22Rv1 (cell line): ENCODE measurements at regions not wholly inside any gene's neighbourhood (a gene's known extent, or its start where the extent isn't known, plus 50 kb on each side); places are given as distances from the start of the nearest gene placed in this dataset.

ENCODE experiments used
- H3K27ac ChIP-seq: fragments of 450-650 bp; 2 replicates; pipeline ENCODE4 v1.5.1; 2017
- CTCF ChIP-seq: fragments of 450-650 bp; IDR thresholded peaks from 2 replicates; pipeline ENCODE4 v1.5.1; 2017; ENCODE audit warnings: mild to moderate bottlenecking
- ZFX ChIP-seq: fragments of 450-650 bp; IDR thresholded peaks from 2 replicates; pipeline ENCODE4 v1.6.1; 2017; ENCODE audit warnings: antibody characterized with exemption, borderline replicate concordance

- H3K27ac ChIP-seq = no peak overlapping the region
- TF ChIP-seq ZFX (no peak), CTCF (no peak)
These were observed 658.8 kb upstream of the ID2 start for GRCh38 chr2:8022908-8023640.

DNA sequence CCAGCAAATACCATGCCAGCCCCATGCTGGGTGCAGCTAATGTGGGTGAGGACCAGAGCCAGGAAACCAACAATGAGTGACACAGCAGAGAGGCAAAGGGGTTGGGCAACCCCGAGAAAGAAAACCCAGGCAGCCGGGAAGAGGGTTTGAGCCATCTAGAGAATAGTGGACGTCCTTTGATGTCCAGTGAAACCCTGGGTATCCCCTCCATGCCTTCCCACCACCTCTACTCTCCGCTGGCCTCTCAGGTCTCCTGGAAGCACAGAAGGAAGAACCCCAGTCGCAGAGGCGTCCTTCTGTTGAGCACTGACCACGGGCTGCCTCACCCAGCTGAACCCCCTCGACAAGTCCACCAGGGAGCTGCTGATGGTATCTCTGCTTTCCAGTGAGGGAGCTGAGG lies 657.4 kb upstream of the ID2 start:
- TF ChIP-seq ZFX = no peak
- no peak for TF ChIP-seq CTCF
- no peak overlapping the region for H3K27ac ChIP-seq

GRCh38 chr2:8026381-8026780 lies 655.5 kb upstream of the ID2 start:
- H3K27ac ChIP-seq = no peak overlapping the region
- TF ChIP-seq CTCF = no peak
- no peak for TF ChIP-seq ZFX

DNA sequence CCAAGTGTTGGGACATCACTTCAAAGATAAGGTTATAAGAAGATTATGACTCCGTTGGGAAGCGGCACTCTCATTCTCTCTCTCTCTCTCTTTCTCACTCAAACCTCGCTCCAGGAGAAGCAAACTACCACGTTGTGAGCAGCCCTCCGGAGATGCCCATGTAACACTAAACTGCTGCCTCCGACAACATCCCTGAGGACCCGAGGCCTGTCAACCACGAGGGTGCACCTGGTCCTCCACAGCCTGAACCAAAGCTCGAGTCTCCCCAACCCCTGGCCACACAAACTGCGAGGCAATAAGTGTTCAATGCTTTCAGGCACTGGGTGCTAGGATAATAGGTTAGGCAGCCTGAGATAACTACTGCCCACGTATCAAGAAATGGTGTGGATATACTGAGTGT lies 654.5 kb upstream of the ID2 start:
- TF ChIP-seq CTCF (no peak), ZFX (no peak)
- H3K27ac ChIP-seq = no peak overlapping the region

DNA sequence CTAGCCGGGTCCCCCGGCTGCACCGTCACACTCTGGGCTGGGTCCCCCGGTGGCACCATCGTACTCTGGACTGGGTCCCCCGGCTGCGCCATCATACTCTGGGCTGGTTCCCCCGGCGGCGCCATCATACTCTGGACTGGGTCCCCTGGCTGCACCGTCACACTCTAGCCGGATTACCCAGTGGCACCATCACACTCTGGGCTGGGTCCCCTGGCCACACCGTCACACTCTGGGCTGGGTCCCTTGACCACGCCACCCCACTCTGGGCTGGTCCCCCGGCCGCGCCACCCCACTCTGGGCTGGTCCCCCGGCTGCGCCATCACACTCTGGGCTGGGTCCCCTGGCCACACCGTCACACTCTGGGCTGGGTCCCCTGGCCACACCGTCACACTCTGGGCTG lies 653.8 kb upstream of the ID2 start:
- TF ChIP-seq ZFX (no peak), CTCF (no peak)
- H3K27ac ChIP-seq = no peak overlapping the region

DNA sequence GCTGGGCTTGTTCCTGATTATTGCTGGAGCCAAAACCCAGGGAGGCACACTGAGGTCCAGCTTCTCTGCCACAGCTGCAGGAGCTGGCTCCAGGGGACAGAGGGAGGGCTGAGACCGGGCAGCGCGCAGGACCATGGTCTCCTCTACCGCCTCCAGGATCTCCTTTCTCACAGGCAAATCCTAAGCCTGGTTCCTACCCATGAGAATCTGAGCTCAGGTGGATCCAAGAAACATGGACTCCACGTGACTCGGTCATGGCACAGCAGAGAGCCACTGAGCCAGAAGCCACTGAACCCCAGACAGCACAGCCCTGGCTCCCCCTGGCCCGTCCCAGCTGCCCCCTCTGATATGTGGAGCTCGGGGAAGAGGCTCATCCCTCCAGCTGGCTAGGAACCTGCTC lies 653.4 kb upstream of the ID2 start:
- no peak overlapping the region for H3K27ac ChIP-seq
- TF ChIP-seq ZFX (no peak), CTCF (no peak)

- H3K27ac ChIP-seq = no peak overlapping the region
- TF ChIP-seq ZFX (no peak), CTCF (no peak)
These were observed 652.9 kb upstream of the ID2 start for GRCh38 chr2:8028981-8029380.
